ENCODE measurements at regions not wholly inside any gene's neighbourhood (a gene's known extent, or its start where the extent isn't known, plus 50 kb on each side); places are given as distances from the start of the nearest gene placed in this dataset.
"Not testable (repeated sequence)": the region's sequence is repeated elsewhere in the genome, so short reads cannot be mapped to it uniquely, and the experiment has no call there.

DNA sequence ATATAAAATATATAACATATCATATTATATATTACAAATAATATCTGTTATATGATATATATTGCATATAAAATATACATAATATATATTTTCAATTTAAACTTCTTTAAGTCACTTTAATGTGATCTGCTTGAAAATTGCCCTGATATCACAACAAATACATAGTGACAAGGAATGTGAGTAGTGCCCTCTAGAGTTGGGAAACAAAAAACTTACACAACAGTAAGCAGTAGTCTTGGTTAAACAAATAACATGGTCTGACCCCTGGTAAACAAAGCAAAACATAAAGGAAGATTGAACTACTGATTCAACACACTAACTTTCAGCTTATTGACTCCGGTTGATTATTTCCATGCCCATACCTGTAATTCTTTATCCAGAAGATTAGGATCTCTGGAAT is 188.3 kb upstream of the NMUR2 start:
- H3K4me1 ChIP-seq: no peaks in the 10 kb centered on the region
- ATAC-seq: no peak
- DNase-seq: no peak
- H3K4me3 ChIP-seq: no peak overlapping the region
- 64 to 78% methylated on average over 1 of the region's 1 CpG for WGBS, 2 donors
- no peaks in the 10 kb centered on the region for H3K36me3 ChIP-seq
- intact Hi-C loops (cut with DNase I): no loop called here
- no peaks in the 10 kb centered on the region for H3K27me3 ChIP-seq
- no peaks in the 10 kb centered on the region for H3K9me3 ChIP-seq
- TF ChIP-seq, protein P1, sequence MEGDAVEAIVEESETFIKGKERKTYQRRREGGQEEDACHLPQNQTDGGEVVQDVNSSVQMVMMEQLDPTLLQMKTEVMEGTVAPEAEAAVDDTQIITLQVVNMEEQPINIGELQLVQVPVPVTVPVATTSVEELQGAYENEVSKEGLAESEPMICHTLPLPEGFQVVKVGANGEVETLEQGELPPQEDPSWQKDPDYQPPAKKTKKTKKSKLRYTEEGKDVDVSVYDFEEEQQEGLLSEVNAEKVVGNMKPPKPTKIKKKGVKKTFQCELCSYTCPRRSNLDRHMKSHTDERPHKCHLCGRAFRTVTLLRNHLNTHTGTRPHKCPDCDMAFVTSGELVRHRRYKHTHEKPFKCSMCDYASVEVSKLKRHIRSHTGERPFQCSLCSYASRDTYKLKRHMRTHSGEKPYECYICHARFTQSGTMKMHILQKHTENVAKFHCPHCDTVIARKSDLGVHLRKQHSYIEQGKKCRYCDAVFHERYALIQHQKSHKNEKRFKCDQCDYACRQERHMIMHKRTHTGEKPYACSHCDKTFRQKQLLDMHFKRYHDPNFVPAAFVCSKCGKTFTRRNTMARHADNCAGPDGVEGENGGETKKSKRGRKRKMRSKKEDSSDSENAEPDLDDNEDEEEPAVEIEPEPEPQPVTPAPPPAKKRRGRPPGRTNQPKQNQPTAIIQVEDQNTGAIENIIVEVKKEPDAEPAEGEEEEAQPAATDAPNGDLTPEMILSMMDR (IDR thresholded peaks at IDR 0.05): no peak
- no peak for FAIRE-seq
- no peak overlapping the region for H3K27ac ChIP-seq

DNA sequence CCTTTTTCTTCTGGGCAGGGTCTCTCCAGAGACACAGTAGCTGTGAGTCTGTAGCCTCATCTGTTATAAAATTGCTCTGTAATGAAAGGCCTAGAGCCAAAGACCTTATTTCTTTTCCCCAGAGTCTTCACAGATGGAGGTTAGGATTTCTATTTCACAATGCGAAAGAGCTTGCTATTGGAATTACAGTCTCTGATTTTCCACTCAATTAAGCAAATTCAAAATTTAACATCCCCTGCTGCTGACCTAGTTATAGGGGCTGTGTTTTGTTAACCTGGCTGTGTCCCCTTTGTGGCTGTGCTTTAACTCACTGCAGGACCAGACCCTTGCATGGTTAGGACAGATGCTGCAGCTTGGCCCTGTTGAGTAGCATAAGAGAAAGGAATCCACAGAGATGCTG is 190.3 kb upstream of the NMUR2 start:
- DNase-seq: no peak
- WGBS, 2 donors: 86 to 93% methylated on average over 1 of the region's 1 CpG

DNA sequence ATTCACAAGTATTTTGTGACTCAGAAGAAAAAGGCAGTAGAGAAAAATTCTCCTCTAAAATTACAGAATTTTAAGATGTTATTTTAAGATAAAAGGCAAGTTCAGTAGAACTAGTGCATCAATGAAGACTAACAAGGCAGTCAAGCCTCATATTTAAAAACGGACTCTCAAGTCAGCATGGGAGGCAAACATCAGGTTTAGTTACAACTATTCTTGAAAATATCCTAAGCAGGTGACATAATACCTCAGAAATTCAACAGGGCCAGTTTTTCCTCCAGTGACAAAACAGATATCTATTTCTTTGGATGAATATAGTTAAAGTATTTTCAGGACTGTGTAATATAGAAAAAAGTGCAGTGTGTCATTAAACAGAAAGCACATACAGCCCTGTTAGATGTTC is 194.0 kb upstream of the NMUR2 start:
- intact Hi-C loops (cut with DNase I): no loop called here
- no peak for FAIRE-seq
- TF ChIP-seq, protein P1 (IDR thresholded peaks at IDR 0.05): no peak

More for the DNA sequence above, 190.3 kb upstream of the NMUR2 start:
- ATAC-seq: no peak
- H3K9me3 ChIP-seq: no peaks in the 10 kb centered on the region
- H3K36me3 ChIP-seq: no peaks in the 10 kb centered on the region
- no peak overlapping the region for H3K4me3 ChIP-seq
- TF ChIP-seq, protein P1 (IDR thresholded peaks at IDR 0.05): no peak
- intact Hi-C loops (cut with DNase I): no loop called here
- H3K4me1 ChIP-seq: no peaks in the 10 kb centered on the region
- FAIRE-seq: no peak
- H3K27ac ChIP-seq: no peak overlapping the region
- no peaks in the 10 kb centered on the region for H3K27me3 ChIP-seq

DNA sequence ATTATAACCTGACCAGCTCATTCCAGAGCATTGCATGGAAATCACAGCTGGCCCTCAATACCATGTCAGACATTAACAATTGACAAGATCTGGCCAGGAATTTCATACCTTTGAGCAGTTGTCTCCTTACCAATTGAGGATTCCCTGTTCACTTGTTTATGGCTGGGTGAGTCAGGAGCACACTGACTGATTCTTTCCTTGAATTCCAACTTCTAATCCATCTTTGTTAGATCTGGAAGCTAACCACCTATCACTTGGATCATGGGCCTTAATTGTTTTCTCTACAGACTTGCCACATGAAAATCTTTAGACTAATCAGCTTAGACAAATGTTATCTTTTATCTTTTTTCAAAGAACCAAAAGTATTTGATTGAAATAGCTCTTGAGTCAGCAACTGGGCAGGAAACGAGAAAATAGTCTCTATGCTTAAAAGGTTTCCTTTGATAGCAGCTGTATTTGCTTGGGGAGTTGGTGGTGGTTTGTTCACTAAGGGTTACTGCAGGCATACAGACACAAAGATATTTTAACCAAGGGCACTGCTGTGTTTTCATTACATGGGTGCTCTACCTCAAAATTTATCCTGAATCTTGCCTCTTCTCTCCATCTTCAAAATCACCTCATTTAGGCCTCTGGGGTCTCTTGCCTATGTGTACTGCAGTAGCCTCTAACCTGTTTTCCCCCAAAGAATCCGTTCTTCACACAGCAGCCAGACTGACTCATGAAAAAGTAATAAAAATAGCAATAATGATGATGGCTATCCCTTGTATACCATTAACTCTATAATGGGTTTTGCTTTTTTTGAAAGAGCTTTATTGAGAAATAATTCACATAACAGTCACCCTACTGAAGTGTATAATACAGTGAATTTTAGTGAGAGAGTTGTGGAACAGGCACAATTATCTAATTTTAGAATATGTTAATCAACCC is 197.0 kb upstream of the NMUR2 start:
- H3K4me3 ChIP-seq: no peak overlapping the region
- 31 to 48% methylated on average over 2 of the region's 2 CpGs for WGBS, 2 donors
- H3K27me3 ChIP-seq: no peaks in the 10 kb centered on the region
- no peak overlapping the region for H3K27ac ChIP-seq
- intact Hi-C loops (cut with DNase I): no loop called here
- H3K36me3 ChIP-seq: no peaks in the 10 kb centered on the region
- no peaks in the 10 kb centered on the region for H3K9me3 ChIP-seq
- TF ChIP-seq, protein P1 (IDR thresholded peaks at IDR 0.05): no peak
- no peak for DNase-seq
- ATAC-seq: no peak
- FAIRE-seq: no peak
- no peaks in the 10 kb centered on the region for H3K4me1 ChIP-seq

More for the DNA sequence above, 194.0 kb upstream of the NMUR2 start:
- H3K27me3 ChIP-seq: no peaks in the 10 kb centered on the region
- H3K4me3 ChIP-seq: no peak overlapping the region
- 27 to 35% methylated on average over 1 of the region's 1 CpG for WGBS, 2 donors
- no peak for DNase-seq
- H3K4me1 ChIP-seq: no peaks in the 10 kb centered on the region
- H3K9me3 ChIP-seq: no peaks in the 10 kb centered on the region
- H3K36me3 ChIP-seq: no peaks in the 10 kb centered on the region
- H3K27ac ChIP-seq: no peak overlapping the region
- ATAC-seq: no peak

DNA sequence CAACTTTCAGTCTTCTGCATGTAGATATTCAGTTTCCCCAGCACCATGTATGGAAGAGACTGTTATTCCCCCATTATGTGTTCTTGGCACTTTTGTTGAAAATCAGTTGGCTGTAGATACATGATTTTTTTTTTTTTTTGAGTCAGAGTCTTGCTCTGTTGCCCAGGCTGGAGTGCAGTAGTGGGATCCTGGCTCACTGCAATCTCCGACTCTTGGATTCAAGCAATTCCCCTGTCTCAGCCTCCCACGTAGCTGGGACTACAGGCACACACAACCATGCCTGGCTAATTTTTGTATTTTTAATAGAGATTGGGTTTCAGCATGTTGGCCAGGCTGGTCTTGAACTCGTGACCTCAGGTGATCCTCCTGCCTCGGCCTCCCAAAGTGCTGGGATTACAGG is 201.0 kb upstream of the NMUR2 start:
- H3K27ac ChIP-seq; H3K4me1 ChIP-seq; intact Hi-C loops (cut with DNase I); H3K9me3 ChIP-seq; H3K36me3 ChIP-seq; DNase-seq; H3K4me3 ChIP-seq; ATAC-seq; FAIRE-seq; H3K27me3 ChIP-seq: not testable (repeated sequence)
- WGBS, 2 donors: 68 to 81% methylated on average over 4 of the region's 4 CpGs

Data from pancreas (tissue), 10 donors.